Gastrocnemius medialis (tissue), 4 donors: ENCODE measurements at regions not wholly inside any gene's neighbourhood (a gene's known extent, or its start where the extent isn't known, plus 50 kb on each side); places are given as distances from the start of the nearest gene placed in this dataset.

ENCODE experiments used
- CTCF ChIP-seq, 5 experiments: fragments of 450-650 bp in 3 of 5; fragments of 200-600 bp in 2 of 5; sonication (generic) in 2 of 5; IDR thresholded peaks in 4 of 5; conservative IDR thresholded peaks in 1 of 5; 1 replicate in 4 of 5; 2 replicates in 1 of 5; pipeline ENCODE4 v1.5.1; 2016 to 2019; ENCODE audit warnings: antibody characterized with exemption in 5 of 5, mild to moderate bottlenecking in 3 of 5, moderate library complexity in 3 of 5
- POLR2A ChIP-seq, 2 donors: fragments of 450-650 bp; IDR thresholded peaks; one replicate each; pipeline ENCODE4 v1.6.1; 2017; ENCODE audit warnings: antibody characterized with exemption in 2 of 2, mild to moderate bottlenecking in 2 of 2, moderate library complexity in 2 of 2

- TF ChIP-seq POLR2A (IDR thresholded peaks at IDR 0.05) (no peak), CTCF (IDR thresholded peaks at IDR 0.05 in 4 of 5, conservative IDR thresholded peaks at IDR 0.05 in 1 of 5) (no peak)
Observed at GRCh38 chr7:19560111-19560883, 148.5 kb downstream of the POLR1F start.
